WI38 (cell line): ENCODE measurements at regions not wholly inside any gene's neighbourhood (a gene's known extent, or its start where the extent isn't known, plus 50 kb on each side); places are given as distances from the start of the nearest gene placed in this dataset.
"Not testable (repeated sequence)": the region's sequence is repeated elsewhere in the genome, so short reads cannot be mapped to it uniquely, and the experiment has no call there.

ENCODE experiments used
- H3K4me3 ChIP-seq: 2 replicates; pipeline ENCODE4 v1.5.1; 2011; ENCODE audit warnings: low read depth, mild to moderate bottlenecking, control low read depth, low read length
- TF ChIP-seq, protein P1 (sequence below): IDR thresholded peaks from 2 replicates; pipeline ENCODE4 v1.5.1; 2012; ENCODE audit warnings: low read depth, mild to moderate bottlenecking, control low read depth, low read length

DNA sequence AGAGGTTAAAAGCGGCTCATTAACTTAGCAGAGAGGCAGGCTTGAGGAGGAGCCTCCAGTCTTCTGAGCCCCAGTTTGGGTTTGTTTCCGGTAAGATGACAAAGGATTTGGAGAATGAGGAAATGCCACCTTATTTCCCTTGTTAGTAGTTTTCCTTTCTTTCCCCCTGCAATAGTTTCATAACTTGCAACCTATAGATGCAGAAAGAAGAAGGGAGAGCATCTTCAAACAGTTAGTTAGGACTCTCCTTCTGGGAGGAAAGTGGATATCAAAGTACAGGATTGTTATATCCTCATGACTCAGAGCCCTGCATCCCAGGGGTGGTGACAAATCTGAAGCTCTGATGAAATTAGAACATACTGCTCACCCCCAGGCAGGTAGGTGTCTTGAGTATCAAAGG lies 180.7 kb upstream of the SLC38A2 start:
- no peak overlapping the region for H3K4me3 ChIP-seq
- TF ChIP-seq, protein P1, sequence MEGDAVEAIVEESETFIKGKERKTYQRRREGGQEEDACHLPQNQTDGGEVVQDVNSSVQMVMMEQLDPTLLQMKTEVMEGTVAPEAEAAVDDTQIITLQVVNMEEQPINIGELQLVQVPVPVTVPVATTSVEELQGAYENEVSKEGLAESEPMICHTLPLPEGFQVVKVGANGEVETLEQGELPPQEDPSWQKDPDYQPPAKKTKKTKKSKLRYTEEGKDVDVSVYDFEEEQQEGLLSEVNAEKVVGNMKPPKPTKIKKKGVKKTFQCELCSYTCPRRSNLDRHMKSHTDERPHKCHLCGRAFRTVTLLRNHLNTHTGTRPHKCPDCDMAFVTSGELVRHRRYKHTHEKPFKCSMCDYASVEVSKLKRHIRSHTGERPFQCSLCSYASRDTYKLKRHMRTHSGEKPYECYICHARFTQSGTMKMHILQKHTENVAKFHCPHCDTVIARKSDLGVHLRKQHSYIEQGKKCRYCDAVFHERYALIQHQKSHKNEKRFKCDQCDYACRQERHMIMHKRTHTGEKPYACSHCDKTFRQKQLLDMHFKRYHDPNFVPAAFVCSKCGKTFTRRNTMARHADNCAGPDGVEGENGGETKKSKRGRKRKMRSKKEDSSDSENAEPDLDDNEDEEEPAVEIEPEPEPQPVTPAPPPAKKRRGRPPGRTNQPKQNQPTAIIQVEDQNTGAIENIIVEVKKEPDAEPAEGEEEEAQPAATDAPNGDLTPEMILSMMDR: no peak

DNA sequence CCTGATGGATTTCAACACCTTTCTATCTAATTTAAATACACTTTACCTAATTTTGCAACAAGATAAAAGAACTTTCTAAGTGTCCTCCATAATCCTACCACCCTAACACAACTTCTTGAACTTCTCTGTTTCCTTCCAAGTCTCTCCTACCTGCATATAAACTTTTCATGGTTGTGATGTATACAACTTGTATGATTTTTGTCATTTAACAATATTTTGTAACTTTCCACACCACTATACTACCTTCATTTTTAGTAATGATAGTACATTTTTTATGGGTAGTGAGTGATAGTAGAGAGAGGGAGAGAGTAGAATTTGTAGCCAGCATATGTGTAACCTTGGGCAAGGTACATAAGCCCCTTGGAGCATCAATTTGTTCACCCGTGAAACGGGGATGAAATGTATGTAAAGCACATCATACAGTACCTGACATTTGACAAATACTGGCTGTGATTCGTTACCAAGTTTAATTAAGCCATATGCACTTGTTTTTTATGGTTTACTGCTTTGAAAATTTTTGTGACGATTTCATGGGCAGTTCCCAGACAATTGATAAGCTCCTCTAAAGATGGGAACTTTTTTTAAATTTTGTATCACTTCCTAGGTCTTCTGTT lies 177.8 kb upstream of the SLC38A2 start:
- no peak overlapping the region; the same call in 1 of the 2 replicates for H3K4me3 ChIP-seq
- TF ChIP-seq, protein P1: no peak

DNA sequence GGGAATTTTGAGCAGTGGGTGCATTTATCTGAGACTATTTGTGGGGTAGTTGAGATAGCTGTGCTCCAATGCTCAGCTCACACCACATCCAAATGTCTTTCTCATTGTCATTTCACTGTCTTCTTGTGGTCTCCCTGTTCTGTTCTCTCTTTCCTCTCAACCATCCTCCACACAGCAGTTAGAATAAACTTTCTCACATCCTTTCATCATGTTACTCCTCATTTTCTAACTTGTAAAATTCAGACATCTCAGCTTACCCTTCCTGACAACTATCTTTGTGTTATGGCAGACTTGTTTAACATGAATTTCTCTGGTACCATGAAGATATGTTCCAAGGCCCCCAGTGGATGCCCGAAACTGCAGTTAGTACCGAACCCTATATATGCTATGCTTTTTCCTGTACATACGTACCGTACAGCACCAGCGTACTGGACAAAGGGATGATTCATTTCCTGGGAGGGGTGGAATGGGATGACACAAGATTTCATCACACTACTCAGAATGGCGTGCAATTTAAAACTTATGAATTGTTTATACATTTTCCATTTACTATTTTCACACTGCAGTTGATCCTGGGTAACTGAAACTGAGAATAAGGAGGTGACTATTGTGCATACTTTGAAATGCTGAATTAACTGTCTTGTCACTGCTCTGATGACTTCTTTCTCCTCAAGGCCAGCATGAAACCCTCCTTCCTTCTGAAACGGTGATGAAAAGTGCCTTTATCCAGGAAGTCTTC lies 177.1 kb upstream of the SLC38A2 start:
- TF ChIP-seq, protein P1: no peak
- H3K4me3 ChIP-seq: peak overlapping the region; percentile 11; the same call in 1 of the 2 replicates

DNA sequence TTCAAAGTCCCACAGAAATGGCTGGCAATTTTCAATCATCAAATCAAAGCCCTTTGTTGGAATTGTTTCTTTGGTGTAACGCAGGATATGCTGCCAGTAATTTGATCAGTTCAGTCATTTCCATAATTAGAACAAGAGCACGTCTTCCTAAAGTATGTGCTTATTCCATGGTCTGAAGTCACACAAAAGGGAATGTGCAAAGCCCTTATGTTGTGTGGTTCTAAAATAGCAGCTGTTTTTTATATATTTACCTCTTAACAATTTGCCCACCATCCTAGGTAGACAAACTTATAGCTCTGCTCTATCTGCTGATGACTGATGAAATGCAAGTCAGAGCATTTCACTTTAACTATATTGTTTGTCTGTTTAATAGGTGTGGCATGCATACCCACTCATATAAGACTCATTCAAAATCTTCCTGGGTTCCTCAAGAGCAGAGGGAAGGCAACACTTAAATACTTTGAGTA lies 176.1 kb upstream of the SLC38A2 start:
- H3K4me3 ChIP-seq: no peak overlapping the region
- TF ChIP-seq, protein P1: no peak

DNA sequence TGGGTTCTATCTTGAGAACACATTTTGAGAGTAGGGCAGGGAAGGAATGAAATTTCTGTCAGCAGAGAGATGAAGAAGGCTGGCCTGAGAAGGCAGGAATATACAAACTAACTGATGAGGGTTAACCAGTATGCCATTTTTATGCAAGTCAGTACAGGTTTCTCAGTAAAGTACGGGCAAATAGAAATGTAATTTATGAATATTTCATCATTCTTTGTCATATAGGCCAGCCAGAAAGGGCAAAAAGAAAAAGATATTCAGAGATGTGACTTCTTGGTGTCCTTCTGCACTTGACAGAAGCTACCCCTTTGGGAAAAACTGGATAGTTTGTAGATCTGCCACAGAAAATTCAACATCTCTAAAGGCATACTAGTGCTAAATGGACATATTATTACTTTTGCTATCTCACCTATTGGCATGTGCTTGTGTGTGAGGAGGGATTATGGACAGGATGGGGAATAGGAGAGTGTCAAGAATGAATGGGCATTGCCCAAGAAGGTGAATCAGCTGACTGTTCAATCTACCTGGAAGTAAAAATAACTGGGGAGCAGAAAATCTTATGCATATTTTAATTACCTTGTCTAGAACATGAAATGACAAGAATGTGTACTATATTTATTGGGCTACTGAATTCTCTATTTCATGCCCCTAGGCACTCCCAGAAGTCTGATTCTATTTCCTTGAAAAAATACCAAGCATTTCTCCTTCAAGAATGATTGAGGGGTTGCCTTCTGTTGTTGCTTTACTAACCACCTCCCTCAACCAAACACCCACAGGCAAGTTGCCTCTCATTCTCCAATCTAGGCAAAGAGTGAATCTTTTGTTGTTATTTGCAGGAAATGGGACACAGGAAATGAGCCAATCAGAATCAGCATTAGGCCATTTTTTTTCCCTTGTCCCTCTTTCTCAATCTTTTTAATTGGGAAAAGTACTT lies 175.1 kb upstream of the SLC38A2 start:
- no peak overlapping the region for H3K4me3 ChIP-seq
- TF ChIP-seq, protein P1: no peak

DNA sequence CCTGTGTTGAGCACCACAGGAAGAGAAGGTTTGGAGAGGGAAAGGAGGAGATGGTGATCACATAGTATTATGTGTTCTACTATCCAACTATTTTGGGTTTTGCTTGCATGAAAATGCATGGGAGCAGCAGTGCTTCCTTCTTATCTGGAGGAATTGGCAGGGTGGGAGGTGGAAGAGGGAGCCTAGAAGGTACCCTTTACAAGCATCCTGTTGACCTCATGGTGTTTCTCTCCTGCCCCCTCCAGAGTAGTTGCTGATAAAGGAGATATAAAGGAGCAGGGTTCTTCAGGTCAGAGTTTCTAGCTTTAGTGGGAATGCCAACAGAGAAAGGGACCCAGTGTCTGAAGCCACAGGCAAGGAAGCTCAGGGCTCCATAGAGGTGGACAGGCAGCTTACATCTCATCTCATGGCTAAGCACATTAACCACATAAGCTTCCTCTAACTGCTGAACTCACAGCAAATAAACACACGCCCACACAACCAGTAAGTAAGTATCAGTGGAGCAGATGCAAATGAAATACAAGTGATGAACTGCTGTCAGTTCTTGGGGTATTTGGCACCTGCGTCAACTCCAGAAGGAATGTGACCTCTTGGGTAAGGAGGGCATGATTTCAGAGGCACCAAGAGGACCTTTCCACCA lies 174.2 kb upstream of the SLC38A2 start:
- TF ChIP-seq, protein P1: no peak
- H3K4me3 ChIP-seq: no peak overlapping the region

DNA sequence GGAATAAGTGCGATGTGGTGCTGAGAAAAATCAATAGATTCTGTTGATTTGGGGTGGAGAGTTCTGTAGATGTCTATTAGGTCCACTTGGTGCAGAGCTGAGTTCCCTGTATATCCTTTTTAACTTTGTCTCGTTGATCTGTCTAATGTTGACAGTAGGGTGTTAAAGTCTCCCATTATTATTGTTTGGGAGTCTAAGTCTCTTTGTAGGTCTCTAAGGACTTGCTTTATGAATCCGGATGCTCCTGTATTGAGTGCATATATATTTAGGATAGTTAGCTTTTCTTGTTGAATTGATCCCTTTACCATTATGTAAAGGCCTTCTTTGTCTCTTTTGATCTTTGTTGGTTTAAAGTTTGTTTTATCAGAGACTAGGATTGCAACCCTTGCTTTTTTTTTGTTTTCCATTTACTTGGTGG lies 170.8 kb upstream of the SLC38A2 start:
- not testable (repeated sequence) for H3K4me3 ChIP-seq
